Nephron (organoid): ENCODE measurements at regions not wholly inside any gene's neighbourhood (a gene's known extent, or its start where the extent isn't known, plus 50 kb on each side); places are given as distances from the start of the nearest gene placed in this dataset.
A peak's percentile ranks its signal among the peaks of the same experiment; 100 is the strongest.
"Not testable (repeated sequence)": the region's sequence is repeated elsewhere in the genome, so short reads cannot be mapped to it uniquely, and the experiment has no call there.

ENCODE experiments used
- H3K27ac Mint-ChIP-seq, 3 experiments: 2 replicates each; pipeline ENCODE4 v1.8.0; 2020; ENCODE audit warnings: mixed read lengths in 3 of 3, mild to moderate bottlenecking in 2 of 3, moderate library complexity in 1 of 3
- H3K27me3 Mint-ChIP-seq: 2 replicates; pipeline ENCODE4 v1.8.0; 2021; ENCODE audit warnings: low read depth, mild to moderate bottlenecking, moderate library complexity, mixed read lengths
- H3K36me3 Mint-ChIP-seq: 2 replicates; pipeline ENCODE4 v1.8.0; 2020; ENCODE audit warnings: low read depth, mixed read lengths
- H3K4me1 Mint-ChIP-seq: 2 replicates; pipeline ENCODE4 v1.8.0; 2020; ENCODE audit warnings: mixed read lengths
- H3K4me3 Mint-ChIP-seq, 3 experiments: 2 replicates each; pipeline ENCODE4 v1.8.0; 2020; ENCODE audit warnings: mild to moderate bottlenecking in 3 of 3, mixed read lengths in 3 of 3, moderate library complexity in 2 of 3
- H3K9me3 Mint-ChIP-seq: 2 replicates; pipeline ENCODE4 v1.8.0; 2020; ENCODE audit warnings: mixed read lengths
- TF ChIP-seq, protein P1 (sequence below), 3 experiments: fragments of 200-600 bp; sonication (generic); IDR thresholded peaks; one replicate each; pipeline ENCODE4 v1.5.0; 2021; ENCODE audit warnings: antibody characterized with exemption in 3 of 3; ENCODE audit not compliant: unreplicated experiment in 3 of 3

DNA sequence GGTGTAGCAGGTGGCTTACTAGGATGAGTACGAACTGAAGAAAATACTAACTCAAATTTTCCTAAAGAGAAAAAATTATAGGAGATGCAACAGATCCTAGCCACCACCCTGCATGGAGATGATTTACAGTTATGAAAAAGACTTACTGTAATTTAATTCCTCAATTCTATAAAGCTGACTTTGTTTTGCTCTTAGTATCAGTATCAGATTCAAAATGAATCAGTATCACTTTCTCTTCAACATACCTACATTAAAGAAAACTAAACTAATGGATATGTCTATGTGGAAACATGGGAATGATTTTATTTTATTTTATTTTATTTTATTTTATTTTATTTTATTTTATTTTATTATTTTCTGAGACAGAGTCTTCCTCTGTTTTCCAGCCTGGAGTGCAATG, 525.8 kb downstream of the NLGN4X start:
- H3K36me3 Mint-ChIP-seq = no peaks in the 10 kb centered on the region
- no peak overlapping the region for H3K27ac Mint-ChIP-seq
- H3K4me1 Mint-ChIP-seq = peaks cover 5% of the 10 kb centered on the region
- TF ChIP-seq, protein P1, sequence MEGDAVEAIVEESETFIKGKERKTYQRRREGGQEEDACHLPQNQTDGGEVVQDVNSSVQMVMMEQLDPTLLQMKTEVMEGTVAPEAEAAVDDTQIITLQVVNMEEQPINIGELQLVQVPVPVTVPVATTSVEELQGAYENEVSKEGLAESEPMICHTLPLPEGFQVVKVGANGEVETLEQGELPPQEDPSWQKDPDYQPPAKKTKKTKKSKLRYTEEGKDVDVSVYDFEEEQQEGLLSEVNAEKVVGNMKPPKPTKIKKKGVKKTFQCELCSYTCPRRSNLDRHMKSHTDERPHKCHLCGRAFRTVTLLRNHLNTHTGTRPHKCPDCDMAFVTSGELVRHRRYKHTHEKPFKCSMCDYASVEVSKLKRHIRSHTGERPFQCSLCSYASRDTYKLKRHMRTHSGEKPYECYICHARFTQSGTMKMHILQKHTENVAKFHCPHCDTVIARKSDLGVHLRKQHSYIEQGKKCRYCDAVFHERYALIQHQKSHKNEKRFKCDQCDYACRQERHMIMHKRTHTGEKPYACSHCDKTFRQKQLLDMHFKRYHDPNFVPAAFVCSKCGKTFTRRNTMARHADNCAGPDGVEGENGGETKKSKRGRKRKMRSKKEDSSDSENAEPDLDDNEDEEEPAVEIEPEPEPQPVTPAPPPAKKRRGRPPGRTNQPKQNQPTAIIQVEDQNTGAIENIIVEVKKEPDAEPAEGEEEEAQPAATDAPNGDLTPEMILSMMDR (IDR thresholded peaks at IDR 0.05; ENCODE audit: unreplicated experiment in 3 of 3) = no peak
- H3K27me3 Mint-ChIP-seq = no peaks in the 10 kb centered on the region
- H3K9me3 Mint-ChIP-seq = no peaks in the 10 kb centered on the region
- H3K4me3 Mint-ChIP-seq = no peak overlapping the region

DNA sequence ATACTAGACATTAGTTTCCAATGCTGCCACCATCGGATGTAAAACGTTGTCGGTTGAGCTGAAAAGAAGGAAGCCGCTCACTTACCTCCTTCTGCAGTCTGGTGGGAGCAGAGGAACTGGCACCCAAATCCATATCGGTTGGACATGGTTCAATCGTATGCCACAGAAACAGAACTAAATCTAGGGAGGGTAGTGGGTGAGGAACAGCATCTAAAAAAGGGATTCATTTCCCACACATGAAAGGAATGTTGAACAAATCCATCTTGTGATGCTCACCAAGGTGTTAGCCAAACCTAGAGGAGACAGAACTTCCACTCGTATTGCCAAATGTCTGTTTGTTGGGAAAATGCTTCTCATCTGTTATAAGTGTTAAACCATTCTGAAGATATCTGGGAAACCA, 532.7 kb downstream of the NLGN4X start:
- Mint-ChIP-seq H3K36me3 (no peaks in the 10 kb centered on the region), H3K4me1 (peaks cover 6% of the 10 kb centered on the region), H3K27ac (no peak overlapping the region), H3K9me3 (no peaks in the 10 kb centered on the region), H3K4me3 (no peak overlapping the region), H3K27me3 (no peaks in the 10 kb centered on the region)
- TF ChIP-seq, protein P1 (IDR thresholded peaks at IDR 0.05; ENCODE audit: unreplicated experiment in 3 of 3) = no peak

DNA sequence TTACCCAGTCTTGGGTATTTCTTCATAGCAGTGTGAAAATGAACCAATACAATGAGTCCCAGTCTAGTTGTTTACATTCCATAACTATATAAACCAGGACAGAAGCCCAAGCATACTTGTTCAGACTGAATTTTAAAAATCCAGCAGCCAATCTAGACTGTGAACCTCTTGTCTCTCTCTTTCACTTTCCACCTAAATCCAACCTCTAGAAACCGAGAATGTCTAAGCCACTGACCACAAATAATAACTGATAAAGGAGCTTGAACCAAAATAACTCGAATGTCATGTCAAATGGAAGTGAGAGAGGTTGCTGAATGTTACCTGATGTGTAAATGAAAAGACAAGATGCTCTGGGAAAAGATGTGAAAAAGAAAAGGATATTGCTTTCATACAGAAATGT, 544.7 kb downstream of the NLGN4X start:
- no peaks in the 10 kb centered on the region for H3K36me3 Mint-ChIP-seq
- no peaks in the 10 kb centered on the region for H3K4me1 Mint-ChIP-seq
- H3K4me3 Mint-ChIP-seq = no peak overlapping the region
- no peak overlapping the region for H3K27ac Mint-ChIP-seq
- H3K27me3 Mint-ChIP-seq = peaks cover under 1% of the 10 kb centered on the region
- H3K9me3 Mint-ChIP-seq = no peaks in the 10 kb centered on the region
- TF ChIP-seq, protein P1 (IDR thresholded peaks at IDR 0.05; ENCODE audit: unreplicated experiment in 3 of 3) = no peak

DNA sequence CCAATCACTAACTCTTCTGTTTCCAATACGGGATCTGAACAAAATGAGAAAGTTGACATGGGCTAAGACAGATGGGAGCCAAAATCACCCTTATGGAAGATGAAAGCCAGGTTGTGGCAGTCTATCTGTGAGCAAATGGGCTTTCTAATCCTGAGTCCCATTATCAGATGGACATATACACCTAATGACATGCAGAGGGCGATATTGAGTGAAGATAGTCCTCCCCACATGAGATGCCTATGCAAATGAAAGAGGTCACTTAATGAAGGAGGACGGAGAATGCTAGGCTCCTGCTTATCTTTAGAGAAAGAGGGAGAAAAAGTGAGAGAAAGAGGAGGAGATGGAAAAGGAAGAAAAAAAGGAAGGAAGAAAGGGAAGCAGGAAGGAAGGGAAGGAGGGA, 547.5 kb downstream of the NLGN4X start:
- H3K9me3 Mint-ChIP-seq = no peaks in the 10 kb centered on the region
- no peak overlapping the region for H3K4me3 Mint-ChIP-seq
- H3K4me1 Mint-ChIP-seq = no peaks in the 10 kb centered on the region
- H3K36me3 Mint-ChIP-seq = no peaks in the 10 kb centered on the region
- no peak overlapping the region for H3K27ac Mint-ChIP-seq
- TF ChIP-seq, protein P1 (IDR thresholded peaks at IDR 0.05; ENCODE audit: unreplicated experiment in 3 of 3) = peak in 1 of 3 experiments; percentile 22
- H3K27me3 Mint-ChIP-seq = peaks cover 4% of the 10 kb centered on the region

DNA sequence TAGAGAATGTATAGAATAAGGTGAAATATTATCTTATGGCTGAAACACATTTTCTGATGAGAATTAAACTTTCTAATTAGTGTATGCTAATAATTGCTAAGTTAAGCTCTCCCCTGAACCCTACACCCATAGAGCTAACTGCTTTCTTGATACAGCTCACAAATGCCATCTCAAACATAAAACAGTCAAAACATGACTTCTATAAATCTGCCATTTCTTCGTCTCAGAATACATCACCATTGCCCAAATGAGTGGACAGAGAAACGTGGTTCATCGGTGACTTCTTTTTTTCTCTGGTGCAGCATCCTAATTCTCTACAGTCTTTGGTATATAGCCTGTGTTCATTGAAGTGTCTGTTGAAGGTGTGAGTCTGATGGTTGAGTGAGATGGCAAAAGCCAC, 554.6 kb downstream of the NLGN4X start:
- Mint-ChIP-seq H3K36me3 (no peaks in the 10 kb centered on the region), H3K9me3 (peaks cover 4% of the 10 kb centered on the region), H3K4me1 (peaks cover 6% of the 10 kb centered on the region), H3K27ac (no peak overlapping the region), H3K4me3 (no peak overlapping the region), H3K27me3 (peaks cover 30% of the 10 kb centered on the region)
- TF ChIP-seq, protein P1 (IDR thresholded peaks at IDR 0.05; ENCODE audit: unreplicated experiment in 3 of 3) = no peak

DNA sequence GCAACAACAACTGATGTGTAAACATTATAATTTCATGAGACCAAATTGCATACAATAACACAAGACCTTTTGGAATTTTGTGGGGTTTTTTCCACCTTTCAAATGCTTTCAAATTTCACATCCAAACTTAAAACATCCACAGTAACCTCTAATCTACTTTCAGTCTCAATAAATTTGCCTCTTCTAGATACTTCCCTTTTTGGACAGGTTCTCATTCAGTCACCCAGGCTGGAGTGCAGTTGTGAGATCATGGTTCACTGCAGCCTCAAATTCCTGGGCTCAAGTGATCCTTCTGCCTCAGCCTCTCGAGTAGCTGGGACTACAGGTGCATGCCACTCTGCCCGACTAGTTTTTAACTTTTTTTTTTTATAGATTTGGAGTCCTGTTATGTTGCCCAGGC, 556.6 kb downstream of the NLGN4X start:
- Mint-ChIP-seq H3K27me3 (peaks cover 29% of the 10 kb centered on the region), H3K36me3 (no peaks in the 10 kb centered on the region), H3K4me3 (no peak overlapping the region), H3K4me1 (peaks cover 6% of the 10 kb centered on the region), H3K9me3 (peaks cover 4% of the 10 kb centered on the region), H3K27ac (no peak overlapping the region)
- TF ChIP-seq, protein P1 (IDR thresholded peaks at IDR 0.05; ENCODE audit: unreplicated experiment in 3 of 3) = no peak

DNA sequence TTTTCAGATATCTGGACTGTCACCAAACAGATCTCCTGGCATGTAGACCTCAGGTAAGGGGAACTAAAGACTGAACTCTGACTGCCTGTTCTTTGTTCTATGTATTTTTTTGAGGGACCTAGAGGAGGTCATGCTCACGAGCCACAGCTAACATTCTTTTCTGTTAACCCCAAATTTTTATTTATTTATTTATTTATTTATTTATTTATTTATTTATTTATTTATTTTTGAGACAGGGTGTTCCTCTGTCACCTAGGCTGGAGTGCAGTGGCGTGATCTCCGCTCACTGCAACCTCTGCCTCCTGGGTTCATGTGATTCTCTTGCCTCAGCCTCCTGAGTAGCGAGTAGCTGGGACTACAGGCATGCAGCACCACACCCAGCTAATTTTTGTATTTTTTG, 562.0 kb downstream of the NLGN4X start:
- H3K9me3 Mint-ChIP-seq, H3K4me3 Mint-ChIP-seq, H3K4me1 Mint-ChIP-seq, H3K36me3 Mint-ChIP-seq, H3K27ac Mint-ChIP-seq: not testable (repeated sequence)
- peaks cover 21% of the 10 kb centered on the region for H3K27me3 Mint-ChIP-seq
